ENCODE measurements at regions not wholly inside any gene's neighbourhood (a gene's known extent, or its start where the extent isn't known, plus 50 kb on each side); places are given as distances from the start of the nearest gene placed in this dataset.

DNA sequence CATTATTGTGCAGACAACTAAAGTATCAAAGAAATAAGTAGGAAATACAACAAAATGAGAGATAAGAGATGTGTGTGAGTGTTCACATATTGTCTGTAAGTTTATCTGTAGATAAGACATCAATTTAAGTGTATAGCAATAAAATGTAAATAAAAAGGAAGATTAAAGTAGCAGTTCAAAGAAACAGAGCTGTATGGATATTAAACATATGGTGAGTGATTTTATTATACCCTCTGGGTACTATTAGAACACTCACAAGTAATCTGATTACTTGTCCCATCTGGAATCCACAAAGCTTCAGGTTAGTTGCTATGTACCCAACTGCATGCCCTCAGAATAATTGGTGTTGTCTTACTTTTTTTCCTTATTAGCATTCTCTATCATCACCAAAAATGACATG, 747.9 kb upstream of the ADGRL3 start (continued):
- TF ChIP-seq, protein P1, sequence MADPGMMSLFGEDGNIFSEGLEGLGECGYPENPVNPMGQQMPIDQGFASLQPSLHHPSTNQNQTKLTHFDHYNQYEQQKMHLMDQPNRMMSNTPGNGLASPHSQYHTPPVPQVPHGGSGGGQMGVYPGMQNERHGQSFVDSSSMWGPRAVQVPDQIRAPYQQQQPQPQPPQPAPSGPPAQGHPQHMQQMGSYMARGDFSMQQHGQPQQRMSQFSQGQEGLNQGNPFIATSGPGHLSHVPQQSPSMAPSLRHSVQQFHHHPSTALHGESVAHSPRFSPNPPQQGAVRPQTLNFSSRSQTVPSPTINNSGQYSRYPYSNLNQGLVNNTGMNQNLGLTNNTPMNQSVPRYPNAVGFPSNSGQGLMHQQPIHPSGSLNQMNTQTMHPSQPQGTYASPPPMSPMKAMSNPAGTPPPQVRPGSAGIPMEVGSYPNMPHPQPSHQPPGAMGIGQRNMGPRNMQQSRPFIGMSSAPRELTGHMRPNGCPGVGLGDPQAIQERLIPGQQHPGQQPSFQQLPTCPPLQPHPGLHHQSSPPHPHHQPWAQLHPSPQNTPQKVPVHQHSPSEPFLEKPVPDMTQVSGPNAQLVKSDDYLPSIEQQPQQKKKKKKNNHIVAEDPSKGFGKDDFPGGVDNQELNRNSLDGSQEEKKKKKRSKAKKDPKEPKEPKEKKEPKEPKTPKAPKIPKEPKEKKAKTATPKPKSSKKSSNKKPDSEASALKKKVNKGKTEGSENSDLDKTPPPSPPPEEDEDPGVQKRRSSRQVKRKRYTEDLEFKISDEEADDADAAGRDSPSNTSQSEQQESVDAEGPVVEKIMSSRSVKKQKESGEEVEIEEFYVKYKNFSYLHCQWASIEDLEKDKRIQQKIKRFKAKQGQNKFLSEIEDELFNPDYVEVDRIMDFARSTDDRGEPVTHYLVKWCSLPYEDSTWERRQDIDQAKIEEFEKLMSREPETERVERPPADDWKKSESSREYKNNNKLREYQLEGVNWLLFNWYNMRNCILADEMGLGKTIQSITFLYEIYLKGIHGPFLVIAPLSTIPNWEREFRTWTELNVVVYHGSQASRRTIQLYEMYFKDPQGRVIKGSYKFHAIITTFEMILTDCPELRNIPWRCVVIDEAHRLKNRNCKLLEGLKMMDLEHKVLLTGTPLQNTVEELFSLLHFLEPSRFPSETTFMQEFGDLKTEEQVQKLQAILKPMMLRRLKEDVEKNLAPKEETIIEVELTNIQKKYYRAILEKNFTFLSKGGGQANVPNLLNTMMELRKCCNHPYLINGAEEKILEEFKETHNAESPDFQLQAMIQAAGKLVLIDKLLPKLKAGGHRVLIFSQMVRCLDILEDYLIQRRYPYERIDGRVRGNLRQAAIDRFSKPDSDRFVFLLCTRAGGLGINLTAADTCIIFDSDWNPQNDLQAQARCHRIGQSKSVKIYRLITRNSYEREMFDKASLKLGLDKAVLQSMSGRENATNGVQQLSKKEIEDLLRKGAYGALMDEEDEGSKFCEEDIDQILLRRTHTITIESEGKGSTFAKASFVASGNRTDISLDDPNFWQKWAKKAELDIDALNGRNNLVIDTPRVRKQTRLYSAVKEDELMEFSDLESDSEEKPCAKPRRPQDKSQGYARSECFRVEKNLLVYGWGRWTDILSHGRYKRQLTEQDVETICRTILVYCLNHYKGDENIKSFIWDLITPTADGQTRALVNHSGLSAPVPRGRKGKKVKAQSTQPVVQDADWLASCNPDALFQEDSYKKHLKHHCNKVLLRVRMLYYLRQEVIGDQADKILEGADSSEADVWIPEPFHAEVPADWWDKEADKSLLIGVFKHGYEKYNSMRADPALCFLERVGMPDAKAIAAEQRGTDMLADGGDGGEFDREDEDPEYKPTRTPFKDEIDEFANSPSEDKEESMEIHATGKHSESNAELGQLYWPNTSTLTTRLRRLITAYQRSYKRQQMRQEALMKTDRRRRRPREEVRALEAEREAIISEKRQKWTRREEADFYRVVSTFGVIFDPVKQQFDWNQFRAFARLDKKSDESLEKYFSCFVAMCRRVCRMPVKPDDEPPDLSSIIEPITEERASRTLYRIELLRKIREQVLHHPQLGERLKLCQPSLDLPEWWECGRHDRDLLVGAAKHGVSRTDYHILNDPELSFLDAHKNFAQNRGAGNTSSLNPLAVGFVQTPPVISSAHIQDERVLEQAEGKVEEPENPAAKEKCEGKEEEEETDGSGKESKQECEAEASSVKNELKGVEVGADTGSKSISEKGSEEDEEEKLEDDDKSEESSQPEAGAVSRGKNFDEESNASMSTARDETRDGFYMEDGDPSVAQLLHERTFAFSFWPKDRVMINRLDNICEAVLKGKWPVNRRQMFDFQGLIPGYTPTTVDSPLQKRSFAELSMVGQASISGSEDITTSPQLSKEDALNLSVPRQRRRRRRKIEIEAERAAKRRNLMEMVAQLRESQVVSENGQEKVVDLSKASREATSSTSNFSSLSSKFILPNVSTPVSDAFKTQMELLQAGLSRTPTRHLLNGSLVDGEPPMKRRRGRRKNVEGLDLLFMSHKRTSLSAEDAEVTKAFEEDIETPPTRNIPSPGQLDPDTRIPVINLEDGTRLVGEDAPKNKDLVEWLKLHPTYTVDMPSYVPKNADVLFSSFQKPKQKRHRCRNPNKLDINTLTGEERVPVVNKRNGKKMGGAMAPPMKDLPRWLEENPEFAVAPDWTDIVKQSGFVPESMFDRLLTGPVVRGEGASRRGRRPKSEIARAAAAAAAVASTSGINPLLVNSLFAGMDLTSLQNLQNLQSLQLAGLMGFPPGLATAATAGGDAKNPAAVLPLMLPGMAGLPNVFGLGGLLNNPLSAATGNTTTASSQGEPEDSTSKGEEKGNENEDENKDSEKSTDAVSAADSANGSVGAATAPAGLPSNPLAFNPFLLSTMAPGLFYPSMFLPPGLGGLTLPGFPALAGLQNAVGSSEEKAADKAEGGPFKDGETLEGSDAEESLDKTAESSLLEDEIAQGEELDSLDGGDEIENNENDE (IDR thresholded peaks at IDR 0.05; ENCODE audit: insufficient replicate concordance, low read length), result no peak
- TF ChIP-seq HDAC6 (IDR thresholded peaks at IDR 0.05; ENCODE audit: low read depth, low read length) (no peak), TCF12 (IDR thresholded peaks at IDR 0.05; ENCODE audit: low read depth, low read length) (no peak), SAP30 (IDR thresholded peaks at IDR 0.05; ENCODE audit: insufficient read depth, insufficient replicate concordance, low read length) (no peak), CREB1 (IDR thresholded peaks at IDR 0.05) (no peak), KDM1A (IDR thresholded peaks at IDR 0.05; ENCODE audit: borderline replicate concordance, low read length) (no peak), TAF7 (optimal IDR thresholded peaks at IDR 0.05; ENCODE audit: borderline replicate concordance, low read depth, low read length) (no peak), EZH2 (IDR thresholded peaks at IDR 0.05; ENCODE audit: low read depth, low read length, severe bottlenecking) (no peak)
